ENCODE measurements at regions not wholly inside any gene's neighbourhood (a gene's known extent, or its start where the extent isn't known, plus 50 kb on each side); places are given as distances from the start of the nearest gene placed in this dataset.

DNA sequence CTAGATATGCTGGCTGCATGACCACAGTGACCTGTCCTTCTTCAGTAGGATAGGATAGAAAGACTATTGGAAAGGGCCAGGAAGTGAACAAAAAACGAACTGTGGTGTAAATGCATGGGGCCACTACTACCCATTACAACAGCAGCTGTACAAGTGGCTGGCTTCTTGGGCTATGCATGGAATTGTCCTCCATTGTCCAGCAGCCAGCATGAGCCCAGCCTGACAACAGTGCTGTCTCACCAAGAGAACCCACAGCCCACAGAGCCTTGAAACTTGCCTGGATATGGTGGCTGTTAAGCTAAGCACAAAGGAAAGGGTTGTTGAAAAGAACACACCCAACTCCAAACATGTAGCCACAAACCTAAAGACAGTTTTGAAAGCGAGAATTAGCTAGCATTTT, 330.2 kb upstream of the F9 start:
- Histone ChIP-seq H3K9me3 (ENCODE audit: low read length) (no peaks in the 10 kb centered on the region), H3K36me3 (ENCODE audit: insufficient read depth, low read length) (no peaks in the 10 kb centered on the region), H3K4me3 (ENCODE audit: low read depth, low read length, poor library complexity, severe bottlenecking) (no peak overlapping the region), H2AFZ (ENCODE audit: low read length) (no peak overlapping the region), H4K20me1 (ENCODE audit: insufficient read depth, low read length) (no peaks in the 10 kb centered on the region), H3K27ac (ENCODE audit: low read depth, low read length, poor library complexity, severe bottlenecking) (no peak overlapping the region), H3K9me2 (ENCODE audit: insufficient read depth, low read length) (no peaks in the 10 kb centered on the region), H3K79me2 (ENCODE audit: insufficient read depth, low read depth, low read length) (no peaks in the 10 kb centered on the region), H3K4me1 (ENCODE audit: insufficient read depth, low read length, poor library complexity, severe bottlenecking) (no peaks in the 10 kb centered on the region), H3K4me2 (ENCODE audit: low read length) (no peak overlapping the region)
- TF ChIP-seq, protein P1, sequence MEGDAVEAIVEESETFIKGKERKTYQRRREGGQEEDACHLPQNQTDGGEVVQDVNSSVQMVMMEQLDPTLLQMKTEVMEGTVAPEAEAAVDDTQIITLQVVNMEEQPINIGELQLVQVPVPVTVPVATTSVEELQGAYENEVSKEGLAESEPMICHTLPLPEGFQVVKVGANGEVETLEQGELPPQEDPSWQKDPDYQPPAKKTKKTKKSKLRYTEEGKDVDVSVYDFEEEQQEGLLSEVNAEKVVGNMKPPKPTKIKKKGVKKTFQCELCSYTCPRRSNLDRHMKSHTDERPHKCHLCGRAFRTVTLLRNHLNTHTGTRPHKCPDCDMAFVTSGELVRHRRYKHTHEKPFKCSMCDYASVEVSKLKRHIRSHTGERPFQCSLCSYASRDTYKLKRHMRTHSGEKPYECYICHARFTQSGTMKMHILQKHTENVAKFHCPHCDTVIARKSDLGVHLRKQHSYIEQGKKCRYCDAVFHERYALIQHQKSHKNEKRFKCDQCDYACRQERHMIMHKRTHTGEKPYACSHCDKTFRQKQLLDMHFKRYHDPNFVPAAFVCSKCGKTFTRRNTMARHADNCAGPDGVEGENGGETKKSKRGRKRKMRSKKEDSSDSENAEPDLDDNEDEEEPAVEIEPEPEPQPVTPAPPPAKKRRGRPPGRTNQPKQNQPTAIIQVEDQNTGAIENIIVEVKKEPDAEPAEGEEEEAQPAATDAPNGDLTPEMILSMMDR (conservative IDR thresholded peaks at IDR 0.05; ENCODE audit: low read length), result no peak
- no peak for TF ChIP-seq EZH2phosphoT487 (IDR thresholded peaks at IDR 0.05; ENCODE audit: borderline replicate concordance, low read depth, low read length)
- ChIA-PET POLR2A (no interaction called here), CTCF (ENCODE audit: unreplicated experiment) (no interaction called here)
- no peak for DNase-seq (ENCODE audit: low spot score)
- intact Hi-C loops (cut with micrococcal nuclease; ENCODE audit: unreplicated experiment), result no loop called here
- no TSS peak for BruUV-seq (replicated peaks)

DNA sequence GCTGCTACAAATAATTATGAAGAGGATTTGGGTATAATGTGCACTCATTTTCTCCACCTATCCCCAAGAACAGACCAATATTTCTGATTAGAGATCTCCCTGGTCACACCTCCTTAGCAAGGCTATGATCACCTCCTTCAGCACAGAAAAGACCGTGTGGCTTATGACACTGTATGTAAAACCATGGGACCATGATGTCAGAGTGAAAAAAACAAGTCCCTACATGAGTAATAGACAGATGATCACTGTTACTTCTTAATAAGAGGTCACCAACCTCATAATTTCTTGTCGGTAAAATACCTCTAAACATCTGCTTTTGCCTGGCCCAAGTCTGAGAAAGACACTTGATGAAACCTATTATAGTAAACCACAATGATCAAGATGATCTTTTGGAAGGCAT, 330.6 kb upstream of the F9 start:
- CTCF ChIA-PET (ENCODE audit: unreplicated experiment), result no interaction called here
- H3K9me2 ChIP-seq (ENCODE audit: insufficient read depth, low read length), result no peaks in the 10 kb centered on the region

DNA sequence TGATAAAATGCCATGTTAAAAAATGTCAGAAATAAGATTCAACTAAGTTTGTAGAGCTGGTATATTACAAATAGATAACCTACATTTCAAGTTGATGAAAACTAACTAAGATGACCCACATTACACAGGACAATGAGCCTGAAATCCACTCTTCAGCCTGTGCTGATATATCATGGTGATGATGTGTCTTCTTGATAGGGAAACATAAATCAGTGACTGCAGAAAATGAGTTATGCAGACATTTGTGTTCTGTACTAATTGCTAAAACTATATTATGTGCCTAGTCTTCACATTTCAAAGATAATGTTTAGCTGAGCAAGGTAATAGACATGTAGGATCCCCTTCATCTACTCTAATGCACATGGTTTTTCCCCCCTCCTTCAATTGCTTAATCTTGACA, 331.6 kb upstream of the F9 start:
- BruUV-seq (replicated peaks), result no TSS peak
- Histone ChIP-seq H3K4me3 (ENCODE audit: low read depth, low read length, poor library complexity, severe bottlenecking) (no peak overlapping the region), H3K4me2 (ENCODE audit: low read length) (no peak overlapping the region), H3K79me2 (ENCODE audit: insufficient read depth, low read depth, low read length) (no peaks in the 10 kb centered on the region), H4K20me1 (ENCODE audit: insufficient read depth, low read length) (no peaks in the 10 kb centered on the region), H3K36me3 (ENCODE audit: insufficient read depth, low read length) (no peaks in the 10 kb centered on the region), H3K4me1 (ENCODE audit: insufficient read depth, low read length, poor library complexity, severe bottlenecking) (no peaks in the 10 kb centered on the region), H3K9me3 (ENCODE audit: low read length) (no peaks in the 10 kb centered on the region), H2AFZ (ENCODE audit: low read length) (no peak overlapping the region), H3K27ac (ENCODE audit: low read depth, low read length, poor library complexity, severe bottlenecking) (no peak overlapping the region), H3K9me2 (ENCODE audit: insufficient read depth, low read length) (no peaks in the 10 kb centered on the region)
- POLR2A ChIA-PET, result no interaction called here
- DNase-seq (ENCODE audit: low spot score), result no peak
- TF ChIP-seq EZH2phosphoT487 (IDR thresholded peaks at IDR 0.05; ENCODE audit: borderline replicate concordance, low read depth, low read length), result no peak
- TF ChIP-seq, protein P1 (conservative IDR thresholded peaks at IDR 0.05; ENCODE audit: low read length), result no peak
- intact Hi-C loops (cut with micrococcal nuclease; ENCODE audit: unreplicated experiment), result no loop called here
- CTCF ChIA-PET (ENCODE audit: unreplicated experiment), result no interaction called here

More for the DNA sequence above, 330.6 kb upstream of the F9 start:
- no peaks in the 10 kb centered on the region for H3K36me3 ChIP-seq (ENCODE audit: insufficient read depth, low read length)
- POLR2A ChIA-PET, result no interaction called here
- BruUV-seq (replicated peaks), result no TSS peak
- H3K27ac ChIP-seq (ENCODE audit: low read depth, low read length, poor library complexity, severe bottlenecking), result no peak overlapping the region
- no peaks in the 10 kb centered on the region for H3K4me1 ChIP-seq (ENCODE audit: insufficient read depth, low read length, poor library complexity, severe bottlenecking)
- H3K4me3 ChIP-seq (ENCODE audit: low read depth, low read length, poor library complexity, severe bottlenecking), result no peak overlapping the region
- H2AFZ ChIP-seq (ENCODE audit: low read length), result no peak overlapping the region
- no peak overlapping the region for H3K4me2 ChIP-seq (ENCODE audit: low read length)
- no peaks in the 10 kb centered on the region for H3K9me3 ChIP-seq (ENCODE audit: low read length)
- TF ChIP-seq, protein P1 (conservative IDR thresholded peaks at IDR 0.05; ENCODE audit: low read length), result no peak
- TF ChIP-seq EZH2phosphoT487 (IDR thresholded peaks at IDR 0.05; ENCODE audit: borderline replicate concordance, low read depth, low read length), result no peak
- DNase-seq (ENCODE audit: low spot score), result no peak
- intact Hi-C loops (cut with micrococcal nuclease; ENCODE audit: unreplicated experiment), result no loop called here
- no peaks in the 10 kb centered on the region for H3K79me2 ChIP-seq (ENCODE audit: insufficient read depth, low read depth, low read length)
- no peaks in the 10 kb centered on the region for H4K20me1 ChIP-seq (ENCODE audit: insufficient read depth, low read length)
